Ishikawa (cell line): ENCODE measurements at regions not wholly inside any gene's neighbourhood (a gene's known extent, or its start where the extent isn't known, plus 50 kb on each side); places are given as distances from the start of the nearest gene placed in this dataset.

Source experiments
- CEBPB ChIP-seq: IDR thresholded peaks from 2 replicates; pipeline ENCODE4 v1.6.1; 2012
- CREB1 ChIP-seq: IDR thresholded peaks from 2 replicates; pipeline ENCODE4 v1.6.1; 2012; ENCODE audit warnings: low read depth
- EGR1 ChIP-seq: IDR thresholded peaks from 2 replicates; pipeline ENCODE4 v1.6.1; 2012
- EP300 ChIP-seq: IDR thresholded peaks from 2 replicates; pipeline ENCODE4 v1.6.1; 2012; ENCODE audit warnings: borderline replicate concordance
- NFIC ChIP-seq: IDR thresholded peaks from 2 replicates; pipeline ENCODE4 v1.6.1; 2012
- RAD21 ChIP-seq: IDR thresholded peaks from 2 replicates; pipeline ENCODE4 v1.6.1; 2012; ENCODE audit warnings: low read depth
- TAF1 ChIP-seq: IDR thresholded peaks from 2 replicates; pipeline ENCODE4 v1.6.1; 2012; ENCODE audit warnings: low read depth, mild to moderate bottlenecking
- TCF12 ChIP-seq: IDR thresholded peaks from 2 replicates; pipeline ENCODE4 v1.6.1; 2012; ENCODE audit warnings: low read depth
- TEAD4 ChIP-seq: IDR thresholded peaks from 2 replicates; pipeline ENCODE4 v1.6.1; 2012
- USF1 ChIP-seq: IDR thresholded peaks from 2 replicates; pipeline ENCODE4 v1.6.1; 2012
- YY1 ChIP-seq: IDR thresholded peaks from 2 replicates; pipeline ENCODE4 v1.6.1; 2012; ENCODE audit warnings: low read depth
- ZBTB7A ChIP-seq: IDR thresholded peaks from 2 replicates; pipeline ENCODE4 v1.6.1; 2012; ENCODE audit warnings: low read depth
- TF ChIP-seq, protein P1 (sequence below): IDR thresholded peaks from 2 replicates; pipeline ENCODE4 v1.6.1; 2012; ENCODE audit warnings: low read depth, mild to moderate bottlenecking
- TF ChIP-seq, protein P2 (sequence below): IDR thresholded peaks from 2 replicates; pipeline ENCODE4 v1.6.1; 2012

DNA sequence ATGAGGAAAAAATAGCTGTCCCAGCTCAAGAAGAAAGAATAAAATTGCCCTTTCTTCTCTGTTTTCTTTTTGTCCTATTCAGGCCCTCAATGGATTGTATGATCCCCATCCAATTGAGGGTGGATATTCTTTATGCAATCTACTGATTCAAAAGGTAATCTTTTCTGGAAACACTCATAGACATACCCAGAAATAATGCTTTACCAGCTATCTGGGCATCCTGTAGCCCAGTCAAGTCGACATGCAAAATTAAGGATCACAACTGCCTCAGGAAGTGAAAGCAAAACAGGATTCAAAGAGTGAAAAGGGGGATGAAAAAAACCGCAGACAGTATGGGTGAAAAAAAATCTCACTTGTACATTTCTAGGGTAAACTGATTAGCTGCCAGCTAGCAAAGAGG is 410.1 kb downstream of the TBC1D32 start:
- no peak for TF ChIP-seq CEBPB
- TF ChIP-seq YY1: no peak
- no peak for TF ChIP-seq RAD21
- no peak for TF ChIP-seq USF1
- no peak for TF ChIP-seq TAF1
- no peak for TF ChIP-seq CREB1
- TF ChIP-seq ZBTB7A: no peak
- no peak for TF ChIP-seq TEAD4
- TF ChIP-seq, protein P1, sequence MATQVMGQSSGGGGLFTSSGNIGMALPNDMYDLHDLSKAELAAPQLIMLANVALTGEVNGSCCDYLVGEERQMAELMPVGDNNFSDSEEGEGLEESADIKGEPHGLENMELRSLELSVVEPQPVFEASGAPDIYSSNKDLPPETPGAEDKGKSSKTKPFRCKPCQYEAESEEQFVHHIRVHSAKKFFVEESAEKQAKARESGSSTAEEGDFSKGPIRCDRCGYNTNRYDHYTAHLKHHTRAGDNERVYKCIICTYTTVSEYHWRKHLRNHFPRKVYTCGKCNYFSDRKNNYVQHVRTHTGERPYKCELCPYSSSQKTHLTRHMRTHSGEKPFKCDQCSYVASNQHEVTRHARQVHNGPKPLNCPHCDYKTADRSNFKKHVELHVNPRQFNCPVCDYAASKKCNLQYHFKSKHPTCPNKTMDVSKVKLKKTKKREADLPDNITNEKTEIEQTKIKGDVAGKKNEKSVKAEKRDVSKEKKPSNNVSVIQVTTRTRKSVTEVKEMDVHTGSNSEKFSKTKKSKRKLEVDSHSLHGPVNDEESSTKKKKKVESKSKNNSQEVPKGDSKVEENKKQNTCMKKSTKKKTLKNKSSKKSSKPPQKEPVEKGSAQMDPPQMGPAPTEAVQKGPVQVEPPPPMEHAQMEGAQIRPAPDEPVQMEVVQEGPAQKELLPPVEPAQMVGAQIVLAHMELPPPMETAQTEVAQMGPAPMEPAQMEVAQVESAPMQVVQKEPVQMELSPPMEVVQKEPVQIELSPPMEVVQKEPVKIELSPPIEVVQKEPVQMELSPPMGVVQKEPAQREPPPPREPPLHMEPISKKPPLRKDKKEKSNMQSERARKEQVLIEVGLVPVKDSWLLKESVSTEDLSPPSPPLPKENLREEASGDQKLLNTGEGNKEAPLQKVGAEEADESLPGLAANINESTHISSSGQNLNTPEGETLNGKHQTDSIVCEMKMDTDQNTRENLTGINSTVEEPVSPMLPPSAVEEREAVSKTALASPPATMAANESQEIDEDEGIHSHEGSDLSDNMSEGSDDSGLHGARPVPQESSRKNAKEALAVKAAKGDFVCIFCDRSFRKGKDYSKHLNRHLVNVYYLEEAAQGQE: no peak
- no peak for TF ChIP-seq NFIC
- no peak for TF ChIP-seq EP300
- TF ChIP-seq TCF12: no peak
- no peak for TF ChIP-seq EGR1
- TF ChIP-seq, protein P2, sequence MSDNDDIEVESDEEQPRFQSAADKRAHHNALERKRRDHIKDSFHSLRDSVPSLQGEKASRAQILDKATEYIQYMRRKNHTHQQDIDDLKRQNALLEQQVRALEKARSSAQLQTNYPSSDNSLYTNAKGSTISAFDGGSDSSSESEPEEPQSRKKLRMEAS: no peak
